Fibroblast of villous mesenchyme (primary cell): ENCODE measurements at regions not wholly inside any gene's neighbourhood (a gene's known extent, or its start where the extent isn't known, plus 50 kb on each side); places are given as distances from the start of the nearest gene placed in this dataset.

ENCODE experiments used
- DNase-seq: peaks from one replicate; pipeline ENCODE4 v3.0.0-alpha.2; 2010; ENCODE audit warnings: low read depth
- H3K4me3 ChIP-seq: 2 replicates; pipeline ENCODE4 v1.5.1; 2011; ENCODE audit warnings: low read depth, mild to moderate bottlenecking, low read length
- CTCF ChIP-seq: IDR thresholded peaks from 2 replicates; pipeline ENCODE4 v1.5.1; 2012; ENCODE audit warnings: low read depth, mild to moderate bottlenecking, low read length; ENCODE audit not compliant: insufficient read depth

- DNase-seq = no peak
- TF ChIP-seq CTCF = no peak
- no peak overlapping the region for H3K4me3 ChIP-seq
These were observed 238.0 kb upstream of the NCAM2 start for GRCh38 chr21:20760221-20760620.

GRCh38 chr21:20774737-20775136 lies 223.5 kb upstream of the NCAM2 start:
- DNase-seq = no peak
- no peak for TF ChIP-seq CTCF
- H3K4me3 ChIP-seq = no peak overlapping the region

GRCh38 chr21:20779321-20779720 lies 218.9 kb upstream of the NCAM2 start:
- no peak for TF ChIP-seq CTCF
- no peak for DNase-seq
- H3K4me3 ChIP-seq = no peak overlapping the region

GRCh38 chr21:20783611-20784010 lies 214.6 kb upstream of the NCAM2 start:
- TF ChIP-seq CTCF = no peak
- no peak overlapping the region for H3K4me3 ChIP-seq
- no peak for DNase-seq

- no peak for TF ChIP-seq CTCF
- no peak overlapping the region for H3K4me3 ChIP-seq
- peak; percentile 2 for DNase-seq
These were observed 208.3 kb upstream of the NCAM2 start for GRCh38 chr21:20789729-20790500.

- no peak for DNase-seq
- no peak overlapping the region for H3K4me3 ChIP-seq
- no peak for TF ChIP-seq CTCF
These were observed 198.1 kb upstream of the NCAM2 start for GRCh38 chr21:20800106-20800505.

GRCh38 chr21:20802201-20802600 lies 196.0 kb upstream of the NCAM2 start:
- H3K4me3 ChIP-seq = no peak overlapping the region
- no peak for DNase-seq
- TF ChIP-seq CTCF = no peak
